Uterus (tissue), 3 donors: ENCODE measurements at regions not wholly inside any gene's neighbourhood (a gene's known extent, or its start where the extent isn't known, plus 50 kb on each side); places are given as distances from the start of the nearest gene placed in this dataset.
"Not testable (repeated sequence)": the region's sequence is repeated elsewhere in the genome, so short reads cannot be mapped to it uniquely, and the experiment has no call there.

Experiments
- DNase-seq, 2 donors: peaks; one replicate each; pipeline ENCODE4 v3.0.0-alpha.2; 2019 to 2020
- H3K27ac ChIP-seq, 2 donors: fragments of 200-600 bp; sonication (generic); 1 replicate in 1 of 2; 2 replicates in 1 of 2; pipeline ENCODE4 v1.5.1; 2016 to 2018
- H3K27me3 ChIP-seq, 2 donors: fragments of 200-600 bp; sonication (generic); one replicate each; pipeline ENCODE4 v1.5.1; 2018 to 2019; ENCODE audit warnings: control low read depth in 1 of 2
- H3K36me3 ChIP-seq, 2 donors: fragments of 200-600 bp; sonication (generic); one replicate each; pipeline ENCODE4 v1.5.1; 2019; ENCODE audit warnings: control low read depth in 1 of 2
- H3K4me1 ChIP-seq, 2 donors: fragments of 200-600 bp; sonication (generic); one replicate each; pipeline ENCODE4 v1.5.1; 2018 to 2019; ENCODE audit warnings: control low read depth in 1 of 2
- H3K4me3 ChIP-seq, 2 donors: fragments of 200-600 bp; sonication (generic); 1 replicate in 1 of 2; 2 replicates in 1 of 2; pipeline ENCODE4 v1.5.1; 2018 to 2019; ENCODE audit warnings: mild to moderate bottlenecking in 1 of 2
- H3K9me3 ChIP-seq, 2 donors: fragments of 200-600 bp; sonication (generic); one replicate each; pipeline ENCODE4 v1.5.1; 2019; ENCODE audit warnings: control low read depth in 1 of 2
- CTCF ChIP-seq, 4 experiments: fragments of 200-600 bp in 2 of 4; fragments of 450-650 bp in 2 of 4; sonication (generic) in 2 of 4; IDR thresholded peaks; one replicate each; pipeline ENCODE4 v1.5.1; 2016 to 2019; ENCODE audit warnings: antibody characterized with exemption in 4 of 4, mild to moderate bottlenecking in 2 of 4, moderate library complexity in 1 of 4
- POLR2A ChIP-seq, 2 donors: fragments of 450-650 bp; IDR thresholded peaks; one replicate each; pipeline ENCODE4 v1.6.1; 2016; ENCODE audit warnings: antibody characterized with exemption in 2 of 2, mild to moderate bottlenecking in 1 of 2, moderate library complexity in 1 of 2
- intact Hi-C: fragments of 100-400 bp; cut with DNase I; formaldehyde crosslinking; loops from one replicate; pipeline ENCODE4 v1.15.1; 2023; ENCODE audit warnings: low total_unique reads
- donor health status: DM: yes; HTN: yes; CAD: no.

DNA sequence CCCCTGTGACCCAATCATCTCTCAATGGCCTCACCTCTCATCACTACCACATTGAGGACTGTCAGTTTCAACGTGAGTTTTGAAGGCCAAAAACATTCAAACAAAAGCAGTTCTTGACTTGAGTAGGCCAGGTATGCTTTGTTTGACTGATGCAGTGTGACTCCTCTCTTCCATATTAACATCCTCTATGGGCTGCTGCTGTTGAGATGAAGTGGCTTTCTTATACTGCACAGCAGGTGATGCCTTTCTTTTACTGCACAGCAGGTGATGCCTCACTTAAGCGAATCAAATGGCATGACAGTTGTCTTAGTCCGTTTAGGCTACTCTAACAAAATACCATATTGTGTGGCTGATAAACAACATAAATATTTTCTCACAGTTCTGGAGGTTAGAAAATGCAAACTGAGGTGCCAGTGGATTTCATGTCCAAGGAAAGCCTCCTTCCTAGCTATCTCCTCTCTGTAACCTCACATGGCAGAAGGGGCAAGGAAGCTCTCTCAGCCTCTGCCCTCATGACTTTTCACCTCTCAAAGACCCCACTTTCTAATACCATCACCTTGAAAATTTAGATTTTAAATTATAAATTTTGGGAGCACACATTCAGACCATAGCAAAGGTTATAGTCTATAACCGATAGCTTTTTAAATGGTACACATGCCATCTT lies 2267.9 kb upstream of the AGA start:
- no peaks in the 10 kb centered on the region for H3K36me3 ChIP-seq
- H3K4me1 ChIP-seq = no peaks in the 10 kb centered on the region
- no peak overlapping the region for H3K4me3 ChIP-seq
- no peaks in the 10 kb centered on the region for H3K27me3 ChIP-seq
- no peak overlapping the region for H3K27ac ChIP-seq
- H3K9me3 ChIP-seq = no peaks in the 10 kb centered on the region
- DNase-seq = no peak
- no peak for TF ChIP-seq POLR2A (IDR thresholded peaks at IDR 0.05)
- TF ChIP-seq CTCF (IDR thresholded peaks at IDR 0.05) = no peak
- intact Hi-C loops = no loop called here

DNA sequence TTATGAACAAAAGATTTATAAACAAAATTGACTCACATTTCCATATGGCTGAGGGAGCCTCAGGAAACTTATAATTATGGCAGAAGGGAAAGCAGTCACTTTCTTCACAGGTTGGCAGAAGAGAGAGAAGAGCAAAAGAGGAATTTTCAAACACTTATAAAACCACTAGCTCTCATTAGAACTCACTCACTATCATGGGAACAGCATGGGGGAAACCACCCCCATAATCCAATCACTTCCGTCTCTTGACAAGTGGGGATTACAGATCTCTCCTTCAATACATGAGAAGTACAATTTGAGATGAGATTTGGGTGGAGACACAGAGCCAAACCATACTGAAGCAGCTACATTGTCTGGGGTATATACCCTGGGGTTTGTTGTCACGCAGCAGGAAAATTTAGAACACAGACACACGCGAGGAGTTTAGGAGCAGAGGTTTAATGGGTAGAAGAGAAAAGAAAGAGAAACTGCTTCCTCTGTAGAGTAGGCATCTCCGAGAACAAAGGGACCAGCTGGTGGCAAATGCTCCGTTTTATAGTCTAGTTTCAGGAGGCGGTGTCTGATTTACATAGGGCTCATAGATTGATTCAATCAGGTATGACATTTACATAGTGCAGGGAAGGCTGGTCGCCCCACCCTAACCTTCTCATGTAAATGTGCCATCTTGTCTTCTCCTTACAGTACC lies 2277.7 kb upstream of the AGA start:
- no peaks in the 10 kb centered on the region for H3K36me3 ChIP-seq
- H3K4me1 ChIP-seq = no peaks in the 10 kb centered on the region
- intact Hi-C loops = no loop called here
- H3K4me3 ChIP-seq = no peak overlapping the region
- H3K27ac ChIP-seq = no peak overlapping the region
- TF ChIP-seq POLR2A (IDR thresholded peaks at IDR 0.05) (no peak), CTCF (IDR thresholded peaks at IDR 0.05) (no peak)
- H3K9me3 ChIP-seq = no peaks in the 10 kb centered on the region
- H3K27me3 ChIP-seq = no peaks in the 10 kb centered on the region
- no peak for DNase-seq

- H3K4me1 ChIP-seq, H3K36me3 ChIP-seq, H3K9me3 ChIP-seq, H3K27me3 ChIP-seq, intact Hi-C loops, DNase-seq, H3K4me3 ChIP-seq, H3K27ac ChIP-seq: not testable (repeated sequence)
These were observed 2284.3 kb upstream of the AGA start for GRCh38 chr4:179726491-179726890.

- Histone ChIP-seq H3K36me3 (no peaks in the 10 kb centered on the region), H3K4me1 (no peaks in the 10 kb centered on the region), H3K9me3 (no peaks in the 10 kb centered on the region), H3K4me3 (no peak overlapping the region), H3K27me3 (no peaks in the 10 kb centered on the region), H3K27ac (no peak overlapping the region)
- DNase-seq = no peak
- TF ChIP-seq POLR2A (IDR thresholded peaks at IDR 0.05) = no peak
- no peak for TF ChIP-seq CTCF (IDR thresholded peaks at IDR 0.05)
- intact Hi-C loops = no loop called here
These were observed 2286.1 kb upstream of the AGA start for GRCh38 chr4:179728305-179728704.

DNA sequence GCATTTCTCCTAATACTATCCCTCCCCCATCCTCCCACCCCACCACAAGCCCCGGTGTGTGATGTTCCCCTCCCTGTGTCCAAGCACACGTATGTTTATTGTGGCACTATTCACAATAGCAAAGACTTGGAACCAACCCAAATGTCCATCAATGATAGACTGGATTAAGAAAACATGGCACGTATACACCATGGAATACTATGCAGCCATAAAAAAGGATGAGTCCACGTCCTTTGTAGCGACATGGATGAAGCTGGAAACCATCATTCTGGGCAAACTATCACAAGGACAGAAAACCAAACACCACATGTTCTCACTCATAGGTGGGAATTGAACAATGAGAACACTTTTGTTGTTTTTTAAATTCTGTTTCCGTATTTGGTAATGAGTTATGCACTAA lies 2294.6 kb upstream of the AGA start:
- H3K9me3 ChIP-seq, DNase-seq, intact Hi-C loops, H3K4me1 ChIP-seq, H3K27me3 ChIP-seq, H3K36me3 ChIP-seq, H3K4me3 ChIP-seq, H3K27ac ChIP-seq: not testable (repeated sequence)

GRCh38 chr4:179738822-179739221 lies 2296.6 kb upstream of the AGA start:
- Histone ChIP-seq H3K4me1 (no peaks in the 10 kb centered on the region), H3K27ac (no peak overlapping the region), H3K4me3 (no peak overlapping the region), H3K9me3 (no peaks in the 10 kb centered on the region), H3K27me3 (no peaks in the 10 kb centered on the region), H3K36me3 (no peaks in the 10 kb centered on the region)
- DNase-seq = no peak
- TF ChIP-seq POLR2A (IDR thresholded peaks at IDR 0.05) = no peak
- no peak for TF ChIP-seq CTCF (IDR thresholded peaks at IDR 0.05)
- intact Hi-C loops = no loop called here
